Activated T-cell treated with anti-CD3 and anti-CD28 coated beads, Interleukin-2, amount 50 U/mL, for 1 hour (primary cell): ENCODE measurements at regions not wholly inside any gene's neighbourhood (a gene's known extent, or its start where the extent isn't known, plus 50 kb on each side); places are given as distances from the start of the nearest gene placed in this dataset.

ENCODE experiments used
- DNase-seq: peaks from one replicate; pipeline ENCODE4 v3.0.0-alpha.2; 2020

GRCh38 chr12:76711241-76711640 is 52.7 kb upstream of the ZDHHC17 start:
- DNase-seq = no peak

GRCh38 chr12:76713130-76713529 is 50.8 kb upstream of the ZDHHC17 start:
- DNase-seq = no peak

DNA sequence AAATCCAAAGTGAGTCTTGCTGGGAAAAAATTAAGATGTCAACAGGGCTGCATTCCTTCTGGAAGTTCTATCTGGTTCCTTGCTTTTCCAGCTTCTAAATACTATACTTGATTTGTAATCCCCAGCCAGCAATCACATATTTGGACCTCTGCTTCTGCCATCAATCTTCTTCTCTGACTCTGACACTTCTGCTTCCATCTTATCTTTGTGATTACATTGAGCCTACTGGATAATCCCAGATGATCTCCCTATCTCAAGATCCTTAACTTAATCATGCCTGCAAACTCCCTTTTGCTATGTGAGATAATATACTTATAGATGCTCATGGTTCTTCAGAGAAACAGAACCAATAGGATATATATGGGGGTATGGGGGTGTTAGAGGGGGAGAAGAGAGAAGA is 49.9 kb upstream of the ZDHHC17 start:
- DNase-seq = no peak
